Skin epidermis (tissue), 12 donors: ENCODE measurements at regions not wholly inside any gene's neighbourhood (a gene's known extent, or its start where the extent isn't known, plus 50 kb on each side); places are given as distances from the start of the nearest gene placed in this dataset.
A peak's percentile ranks its signal among the peaks of the same experiment; 100 is the strongest.
"Not testable (repeated sequence)": the region's sequence is repeated elsewhere in the genome, so short reads cannot be mapped to it uniquely, and the experiment has no call there.

Experiments
- H3K27ac ChIP-seq, 21 experiments: fragments of 200-600 bp; sonication (generic) in 11 of 21; one replicate each; pipeline ENCODE4 v1.5.0; 2020; ENCODE audit warnings: mild to moderate bottlenecking in 3 of 21, inconsistent platforms in 2 of 21, moderate library complexity in 2 of 21
- H3K4me3 ChIP-seq, 7 experiments: fragments of 200-600 bp; sonication (generic) in 2 of 7; one replicate each; pipeline ENCODE4 v1.5.0; 2020; ENCODE audit warnings: inconsistent platforms in 2 of 7, mild to moderate bottlenecking in 2 of 7, moderate library complexity in 1 of 7

DNA sequence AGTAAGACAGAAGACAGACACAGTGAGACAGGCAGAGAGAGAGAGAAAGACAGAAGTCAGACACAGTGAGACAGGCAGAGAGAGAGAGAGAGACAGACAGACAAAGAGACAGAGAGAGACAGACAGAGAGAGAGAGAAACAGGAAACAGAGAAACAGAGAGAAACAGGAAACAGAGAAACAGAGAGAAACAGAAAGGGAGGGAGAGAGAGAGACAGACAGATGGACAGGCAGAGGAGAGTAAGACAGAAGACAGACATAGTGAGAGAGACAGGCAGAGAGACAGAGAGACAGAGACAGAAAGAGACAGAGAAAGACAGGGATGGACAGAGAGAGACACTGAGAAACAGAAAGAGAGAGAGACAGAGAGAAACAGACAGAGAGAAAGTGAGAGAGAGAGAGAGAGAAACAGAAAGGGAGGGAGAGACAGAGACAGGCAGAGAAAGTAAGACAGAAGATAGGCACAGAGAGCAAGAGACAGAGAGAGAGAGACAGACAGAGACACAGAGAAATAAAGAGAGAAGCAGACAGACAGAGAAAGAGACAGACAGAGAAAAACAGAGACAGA lies 109.3 kb upstream of the ANKRD30BL start:
- Histone ChIP-seq H3K27ac (no peak overlapping the region), H3K4me3 (no peak overlapping the region)

DNA sequence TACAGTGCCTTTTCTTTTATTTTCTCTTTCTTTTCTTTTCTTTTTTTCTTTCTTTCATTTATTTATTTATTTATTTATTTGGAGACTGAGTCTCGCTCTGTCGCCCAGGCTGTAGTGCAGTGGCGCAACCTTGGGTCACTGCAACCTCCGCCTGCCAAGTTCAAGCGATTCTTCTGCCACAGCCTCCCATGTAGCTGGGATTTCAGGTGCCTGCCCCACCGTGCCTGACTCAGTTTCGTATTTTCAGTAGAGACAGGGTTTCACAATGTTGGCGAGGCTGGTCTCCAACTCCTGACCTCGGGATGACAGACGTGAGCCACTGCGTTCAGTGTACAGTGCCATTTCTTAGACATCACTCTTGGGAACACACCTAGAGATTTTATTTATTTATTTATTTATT lies 110.0 kb upstream of the ANKRD30BL start:
- H3K27ac ChIP-seq, H3K4me3 ChIP-seq: not testable (repeated sequence)

DNA sequence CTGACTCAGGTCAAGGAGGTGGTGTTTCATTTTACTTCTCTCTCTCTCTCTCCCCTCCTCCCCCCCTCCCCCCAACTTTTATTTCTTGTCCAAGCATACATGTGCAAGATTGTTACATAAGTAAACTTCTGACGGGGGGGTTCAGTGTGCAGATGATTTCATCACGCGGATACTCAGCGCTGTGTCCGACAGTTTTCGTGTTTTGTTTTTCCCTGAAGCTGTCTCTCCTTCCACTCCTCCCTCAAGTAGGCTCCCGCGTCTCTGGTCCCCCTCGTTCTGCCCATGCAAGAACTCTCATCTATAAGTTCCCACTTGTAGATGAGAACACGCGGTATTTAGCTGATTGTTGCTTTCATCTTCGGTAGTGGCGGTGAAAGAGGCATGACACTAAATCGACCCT lies 111.0 kb upstream of the ANKRD30BL start:
- H3K4me3 ChIP-seq: no peak overlapping the region

DNA sequence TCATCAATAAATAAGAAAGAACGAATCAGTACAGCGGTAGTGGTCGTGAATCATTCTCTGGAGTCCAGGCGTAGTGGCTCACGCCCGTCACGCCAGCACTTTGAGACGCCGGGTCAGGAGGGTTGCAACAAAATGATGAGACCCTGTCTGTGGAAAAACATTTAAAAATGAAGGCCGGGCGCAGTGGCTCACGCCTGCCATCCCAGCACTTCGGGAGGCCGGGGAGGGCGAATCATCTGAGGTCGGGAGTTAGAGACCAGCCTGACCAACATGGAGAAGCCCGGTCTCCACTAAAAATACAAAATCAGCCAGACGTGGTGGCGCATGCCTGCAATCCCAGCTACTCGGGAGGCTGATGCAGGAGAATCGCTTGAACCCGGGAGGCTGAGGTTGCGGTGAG lies 111.8 kb upstream of the ANKRD30BL start:
- H3K27ac ChIP-seq, H3K4me3 ChIP-seq: not testable (repeated sequence)

More for the DNA sequence above, 111.0 kb upstream of the ANKRD30BL start:
- no peak overlapping the region for H3K27ac ChIP-seq

DNA sequence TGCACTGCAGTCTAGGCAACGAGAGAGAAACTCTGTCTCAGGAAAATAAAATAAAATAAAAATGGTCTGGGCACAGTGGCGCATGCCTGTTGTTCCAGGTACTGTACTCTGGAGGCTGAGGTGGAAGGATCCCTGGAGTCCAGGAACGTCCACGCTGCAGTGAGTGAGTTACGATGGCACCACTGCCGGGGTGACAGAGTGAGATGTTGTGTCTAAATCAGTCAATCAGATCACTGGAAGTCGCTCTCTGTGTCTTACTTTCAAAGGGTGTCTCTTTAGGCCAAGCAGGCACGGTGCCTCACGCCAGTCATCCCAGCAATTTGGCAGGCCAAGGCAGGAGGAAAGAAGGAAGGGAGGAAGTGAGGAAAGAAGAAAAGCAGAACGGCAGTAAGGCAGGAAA lies 112.2 kb upstream of the ANKRD30BL start:
- Histone ChIP-seq H3K4me3 (no peak overlapping the region), H3K27ac (no peak overlapping the region)

DNA sequence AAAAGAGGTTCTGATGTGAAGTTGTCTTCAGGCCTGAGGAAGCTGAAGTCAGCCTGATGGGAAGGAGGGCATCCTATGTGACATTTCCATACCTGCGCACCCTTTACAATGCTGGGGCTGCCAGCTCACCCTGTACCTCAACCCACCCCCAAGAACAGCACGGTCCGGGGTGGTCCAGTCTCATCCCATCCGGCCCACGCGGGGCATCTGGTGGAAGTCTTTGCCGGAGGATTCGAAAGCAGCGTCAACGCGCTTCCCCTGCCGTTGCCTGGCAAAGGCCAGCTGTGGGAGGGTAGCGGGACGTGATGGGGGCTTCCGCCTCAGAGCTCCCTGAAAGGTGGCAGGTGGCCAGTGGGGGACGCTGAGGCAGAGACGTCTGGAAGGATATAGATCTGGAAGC lies 113.6 kb upstream of the ANKRD30BL start:
- no peak overlapping the region for H3K4me3 ChIP-seq
- no peak overlapping the region for H3K27ac ChIP-seq

DNA sequence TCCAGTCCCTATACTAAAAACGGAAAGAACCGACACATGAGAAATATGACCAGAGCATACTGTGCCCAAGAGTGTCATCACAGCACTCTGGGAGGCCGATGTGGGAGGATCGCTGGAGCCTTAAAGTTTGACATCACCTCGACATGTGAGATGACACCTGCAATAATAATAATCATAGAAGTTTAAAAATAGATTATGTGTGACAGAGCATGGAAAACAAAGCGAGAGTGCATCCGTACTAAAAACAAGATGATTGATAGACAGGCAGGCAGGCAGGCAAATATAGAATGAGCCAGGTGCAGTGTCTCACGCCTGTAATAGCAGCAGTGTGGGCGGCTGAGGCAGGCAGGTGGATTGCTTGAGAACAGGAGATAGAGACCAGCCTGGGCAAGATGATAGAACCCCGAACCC lies 114.8 kb upstream of the ANKRD30BL start:
- Histone ChIP-seq H3K27ac (no peak overlapping the region), H3K4me3 (no peak overlapping the region)

DNA sequence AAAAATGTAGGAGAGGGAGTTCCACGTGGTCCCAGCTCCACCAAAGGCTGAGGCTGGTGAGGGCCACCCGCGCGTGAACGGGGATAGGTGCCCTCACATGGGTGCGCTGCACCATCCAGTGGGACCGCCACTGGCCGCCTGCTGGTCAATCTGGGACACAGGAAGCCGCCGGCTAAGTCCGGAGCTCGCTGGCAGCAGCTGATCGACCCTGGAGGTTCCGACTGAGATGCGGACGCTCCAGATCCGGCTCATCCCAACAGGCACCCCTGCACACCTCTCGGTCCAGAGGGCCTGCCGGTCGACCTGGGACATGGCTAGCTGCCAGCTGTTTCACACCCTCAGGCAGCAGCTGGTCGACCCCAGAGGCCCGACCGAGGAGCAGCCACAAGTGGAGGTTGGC lies 116.5 kb upstream of the ANKRD30BL start:
- no peak overlapping the region for H3K4me3 ChIP-seq
- no peak overlapping the region for H3K27ac ChIP-seq

DNA sequence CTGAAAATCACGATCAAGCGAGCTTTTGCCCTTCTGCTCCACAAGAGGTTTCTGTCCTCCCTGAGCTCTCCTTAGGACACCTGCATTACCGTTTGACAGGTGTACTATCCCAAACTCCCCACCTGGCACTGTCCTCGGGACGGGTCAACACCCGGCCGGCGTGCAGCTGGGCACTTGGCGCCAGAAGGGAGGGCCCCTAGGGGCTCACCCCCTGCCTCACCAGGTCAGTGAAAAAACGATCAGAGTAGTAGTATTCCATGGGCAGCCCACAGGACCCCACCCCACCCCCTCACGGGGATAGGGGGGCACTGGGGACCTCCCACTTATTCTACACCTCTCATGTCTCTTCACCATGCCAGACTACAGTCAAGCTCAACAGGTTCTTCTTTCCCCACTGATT lies 117.6 kb upstream of the ANKRD30BL start:
- Histone ChIP-seq H3K27ac (no peak overlapping the region), H3K4me3 (no peak overlapping the region)

DNA sequence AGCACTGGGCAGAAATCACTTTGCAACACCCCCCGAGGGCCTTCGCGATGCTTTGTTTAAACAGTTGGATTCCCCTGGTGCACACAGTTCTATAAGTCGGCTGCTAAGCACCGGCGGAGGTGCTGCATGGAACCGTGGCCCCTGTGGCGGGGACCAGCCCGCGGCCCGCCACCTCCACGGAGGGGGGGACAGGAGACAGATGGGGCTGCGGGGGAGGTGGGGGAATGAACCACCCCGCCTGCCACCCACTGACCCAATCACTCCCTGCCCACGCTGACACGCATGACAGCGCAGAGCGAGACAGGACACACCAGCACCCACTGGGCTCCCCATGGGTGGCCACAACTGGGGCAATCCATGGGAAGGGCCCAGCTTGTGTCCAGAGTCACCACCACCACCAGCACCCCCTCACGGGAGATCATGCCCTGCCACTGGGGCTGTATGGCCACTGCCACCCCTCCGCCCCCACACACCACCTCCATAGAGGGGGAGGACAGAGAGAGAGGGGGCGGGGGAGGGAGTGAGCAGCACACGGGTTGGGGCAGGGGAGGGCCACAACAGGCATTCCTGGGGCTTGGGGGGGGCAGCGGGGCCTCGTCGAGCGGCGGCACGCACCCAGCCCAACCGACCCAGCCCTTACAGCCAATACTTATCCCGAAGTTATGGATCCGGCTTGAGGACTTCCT lies 118.3 kb upstream of the ANKRD30BL start:
- Histone ChIP-seq H3K4me3 (no peak overlapping the region), H3K27ac (no peak overlapping the region)

DNA sequence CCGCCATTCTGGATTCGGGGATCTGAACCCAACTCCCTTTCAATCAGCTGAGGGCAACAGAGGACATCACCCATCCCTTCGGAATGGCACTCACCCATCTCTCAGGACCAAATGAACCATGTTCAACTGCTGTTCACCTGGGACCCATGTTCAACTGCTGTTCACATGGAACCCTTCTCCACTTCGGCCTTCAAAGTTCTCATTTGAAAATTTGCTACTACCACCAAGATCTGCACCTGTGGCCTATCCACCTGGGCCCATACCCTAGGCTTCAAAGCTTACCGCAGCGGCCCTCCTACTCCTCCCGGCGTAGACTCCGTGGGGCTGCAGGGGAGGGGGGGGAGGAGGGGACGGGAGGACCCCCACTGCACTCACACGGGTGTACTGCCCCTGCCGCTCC lies 119.2 kb upstream of the ANKRD30BL start:
- H3K27ac ChIP-seq: no peak overlapping the region
- no peak overlapping the region for H3K4me3 ChIP-seq

DNA sequence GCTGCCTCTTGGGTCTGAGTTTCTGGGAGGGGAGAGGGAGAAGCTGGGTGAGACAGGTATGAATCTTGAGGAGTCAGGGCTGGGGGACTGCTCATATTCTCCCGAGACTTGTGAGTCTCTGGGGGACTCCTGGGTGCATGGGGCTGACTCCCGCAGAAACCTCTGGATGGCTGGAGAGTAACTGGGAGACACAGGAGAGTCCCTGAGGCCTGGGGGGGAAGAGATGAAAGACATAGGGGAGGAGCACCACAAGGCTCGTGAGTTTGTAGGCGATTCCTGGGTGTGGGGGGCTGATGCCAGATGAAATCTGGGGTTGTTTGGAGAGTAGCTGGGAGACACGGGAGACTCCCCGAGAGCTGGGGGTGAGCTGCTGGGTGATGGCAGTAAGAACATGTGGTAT lies 120.4 kb upstream of the ANKRD30BL start:
- H3K27ac ChIP-seq, H3K4me3 ChIP-seq: not testable (repeated sequence)

DNA sequence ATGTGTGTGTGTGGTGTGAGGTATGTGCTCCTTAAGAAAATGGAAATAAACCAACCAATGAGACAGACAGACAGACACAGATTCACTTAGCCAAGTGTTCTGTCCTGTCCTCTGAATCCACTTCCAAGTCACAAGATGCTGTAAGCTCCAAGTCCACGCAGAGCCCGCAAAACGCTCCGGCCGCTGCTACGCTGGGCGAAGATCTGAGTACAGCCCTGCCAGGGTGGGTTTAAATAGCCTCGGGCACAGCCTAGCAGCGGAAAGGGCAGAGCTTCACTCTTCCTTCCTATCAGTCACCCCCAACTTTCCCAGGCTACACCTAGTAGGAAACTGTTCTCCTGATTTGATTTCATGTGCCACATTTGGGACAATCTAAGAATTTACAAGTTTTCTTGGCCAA lies 121.2 kb upstream of the ANKRD30BL start:
- H3K4me3 ChIP-seq: no peak overlapping the region
- no peak overlapping the region for H3K27ac ChIP-seq

DNA sequence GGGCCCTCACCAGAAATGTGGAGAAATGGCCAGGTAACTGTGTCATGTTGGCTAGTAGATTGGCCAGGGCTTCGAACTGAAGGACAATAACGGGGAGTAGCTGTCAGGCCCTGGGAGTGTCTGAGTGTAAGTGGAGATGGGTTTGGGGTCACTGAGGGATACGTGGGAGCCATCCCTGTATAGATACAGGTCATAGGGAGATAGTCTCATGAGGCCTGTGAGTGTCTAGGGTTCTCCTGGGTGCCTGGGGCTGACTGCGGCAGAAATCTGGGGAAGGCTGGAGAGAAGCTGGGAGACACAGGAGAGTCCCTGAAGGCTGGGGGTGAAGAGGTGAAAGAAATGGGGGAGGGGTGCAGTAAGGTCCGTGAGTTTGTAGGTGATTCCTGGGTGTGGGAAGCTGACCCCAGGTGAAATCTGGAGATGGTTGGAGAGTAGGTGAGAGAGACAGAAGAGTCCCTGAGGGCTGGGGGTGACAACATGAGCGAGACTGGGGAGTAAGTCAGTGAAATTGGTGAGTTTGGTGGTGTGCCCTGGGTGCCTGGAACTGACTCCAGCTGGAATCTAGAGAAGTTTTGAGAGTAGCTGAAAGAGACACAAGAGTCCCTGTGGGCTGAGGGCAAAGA lies 124.6 kb upstream of the ANKRD30BL start:
- not testable (repeated sequence) for H3K27ac ChIP-seq, H3K4me3 ChIP-seq

DNA sequence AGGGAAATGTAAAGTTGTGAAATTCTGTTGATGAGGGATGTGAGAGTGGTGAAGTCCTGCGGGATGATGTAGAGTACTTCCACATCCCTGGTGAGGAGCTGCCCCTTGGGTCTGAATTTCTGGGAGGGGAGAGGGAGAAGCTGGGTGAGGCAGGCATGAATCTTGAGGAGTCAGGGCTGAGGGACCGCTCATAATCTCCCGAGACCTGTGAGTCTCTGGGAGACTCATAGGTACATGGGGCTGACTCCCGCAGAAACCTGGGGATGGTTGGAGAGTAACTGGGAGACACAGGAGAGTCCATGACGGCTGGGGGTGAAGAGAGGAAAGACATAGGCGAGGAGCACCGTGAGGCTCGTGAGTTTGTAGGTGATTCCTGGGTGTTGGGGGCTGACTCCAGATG lies 126.2 kb upstream of the ANKRD30BL start:
- H3K4me3 ChIP-seq, H3K27ac ChIP-seq: not testable (repeated sequence)

DNA sequence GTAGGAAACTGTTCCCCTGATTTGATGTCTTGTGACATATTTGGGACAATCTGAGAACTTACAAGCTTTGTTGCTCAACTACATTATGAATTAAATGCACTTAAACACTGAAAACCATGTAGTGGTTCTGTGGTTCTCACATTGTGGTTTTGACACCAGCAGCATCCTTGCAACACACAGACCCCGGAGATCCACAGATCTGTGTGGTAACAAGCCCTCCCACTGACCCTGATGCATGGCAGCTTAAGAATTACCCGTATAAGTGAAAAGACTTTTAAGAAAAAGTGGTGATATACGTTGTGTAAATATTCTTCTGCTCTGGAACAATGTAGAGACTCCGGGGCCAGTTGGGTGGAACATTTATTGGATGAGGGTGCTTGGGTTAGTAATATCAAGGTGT lies 127.4 kb upstream of the ANKRD30BL start:
- H3K27ac ChIP-seq, H3K4me3 ChIP-seq: not testable (repeated sequence)

DNA sequence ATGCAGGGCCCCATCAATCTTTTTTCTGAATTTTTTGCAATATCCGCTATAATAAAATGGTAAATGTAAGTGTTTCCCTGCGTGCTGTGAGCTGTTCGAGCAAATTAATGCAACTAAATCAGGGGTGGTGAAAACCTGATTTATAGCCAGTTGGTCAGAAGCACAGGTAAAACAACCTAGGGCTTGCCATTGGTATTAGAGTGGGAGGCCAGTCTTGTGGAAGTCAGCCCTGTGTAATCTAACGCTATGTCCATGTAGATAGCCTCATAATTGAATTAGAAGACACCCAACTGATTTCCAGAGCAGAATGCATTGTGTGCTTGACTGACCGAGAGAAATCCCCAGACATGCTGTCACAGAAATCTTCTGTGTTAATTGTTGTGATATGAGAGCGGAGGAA lies 126.8 kb upstream of the GPR39 start:
- H3K27ac ChIP-seq, H3K4me3 ChIP-seq: not testable (repeated sequence)

DNA sequence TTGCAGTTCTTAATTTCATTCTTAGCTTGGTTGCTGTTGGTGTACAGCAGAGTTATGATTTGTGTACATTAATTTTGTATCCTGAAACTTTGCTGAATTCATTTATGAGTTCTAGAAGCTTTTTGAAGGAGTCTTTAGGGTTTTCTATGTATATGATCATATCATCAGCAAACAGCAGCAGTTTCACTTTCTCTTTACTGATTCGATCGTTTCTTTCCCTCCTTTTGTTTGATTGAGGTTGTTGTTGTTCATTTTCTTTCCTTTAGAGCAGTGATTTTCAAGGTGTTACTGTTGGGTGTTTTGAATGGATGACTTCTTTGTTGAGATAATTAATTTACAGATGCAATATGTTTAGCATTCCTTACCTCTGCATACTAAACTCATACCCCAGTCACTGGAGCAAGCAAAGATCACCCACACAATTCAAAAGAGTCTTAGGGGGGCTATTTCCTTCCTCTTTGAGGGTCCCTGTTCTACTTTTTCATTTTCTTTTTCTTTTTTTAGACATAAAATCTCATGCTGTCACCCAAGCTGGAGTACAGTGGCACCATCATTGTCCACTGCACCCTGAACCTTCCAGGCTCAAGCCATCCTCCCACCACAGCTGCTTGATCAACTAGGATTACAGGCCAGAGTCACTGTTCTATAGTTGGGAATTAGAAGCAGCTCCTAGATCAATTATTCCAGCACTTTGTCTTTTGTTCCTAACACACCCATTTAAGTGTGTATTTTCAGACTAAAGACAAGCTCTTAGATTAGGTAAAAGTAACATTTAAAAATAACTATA lies 115.8 kb upstream of the GPR39 start:
- H3K27ac ChIP-seq, H3K4me3 ChIP-seq: not testable (repeated sequence)

DNA sequence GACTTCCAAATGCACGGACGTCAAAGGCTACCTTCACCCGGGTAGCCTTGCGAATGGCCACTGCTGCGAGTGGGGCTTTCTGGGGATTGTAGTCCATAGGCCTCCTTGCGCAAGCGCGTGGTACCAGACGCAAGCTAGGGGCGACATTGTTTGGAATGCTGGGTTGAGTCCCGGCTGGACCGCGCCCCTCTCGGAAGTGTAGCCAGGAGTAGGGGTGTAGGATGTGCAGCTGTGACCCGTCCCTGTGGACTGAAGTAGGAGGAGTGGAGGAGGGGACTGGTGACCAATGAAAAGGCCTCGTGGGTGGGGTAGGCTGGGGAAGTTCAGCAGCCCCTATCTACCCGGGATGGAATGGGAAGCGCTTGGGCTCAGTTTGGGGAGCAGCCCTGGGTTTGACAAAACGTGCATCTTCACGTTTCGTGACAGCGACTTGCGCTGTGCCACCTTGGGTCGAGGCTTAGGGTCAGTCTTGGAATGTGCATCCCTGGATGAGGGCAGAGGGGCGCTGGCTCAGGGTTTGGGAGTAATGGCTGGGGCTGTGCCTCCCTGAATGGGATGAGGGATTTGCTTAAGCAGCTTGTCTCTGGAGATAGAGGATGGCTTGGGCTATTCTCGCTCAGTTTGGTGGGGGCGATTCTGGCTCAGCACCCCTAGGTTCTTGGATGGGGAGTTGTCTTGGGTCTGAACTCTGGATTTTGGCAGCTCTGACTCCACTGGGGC lies 111.8 kb upstream of the GPR39 start:
- not testable (repeated sequence) for H3K27ac ChIP-seq
- H3K4me3 ChIP-seq: peak overlapping the region in 1 of 7 experiments; percentile 4

DNA sequence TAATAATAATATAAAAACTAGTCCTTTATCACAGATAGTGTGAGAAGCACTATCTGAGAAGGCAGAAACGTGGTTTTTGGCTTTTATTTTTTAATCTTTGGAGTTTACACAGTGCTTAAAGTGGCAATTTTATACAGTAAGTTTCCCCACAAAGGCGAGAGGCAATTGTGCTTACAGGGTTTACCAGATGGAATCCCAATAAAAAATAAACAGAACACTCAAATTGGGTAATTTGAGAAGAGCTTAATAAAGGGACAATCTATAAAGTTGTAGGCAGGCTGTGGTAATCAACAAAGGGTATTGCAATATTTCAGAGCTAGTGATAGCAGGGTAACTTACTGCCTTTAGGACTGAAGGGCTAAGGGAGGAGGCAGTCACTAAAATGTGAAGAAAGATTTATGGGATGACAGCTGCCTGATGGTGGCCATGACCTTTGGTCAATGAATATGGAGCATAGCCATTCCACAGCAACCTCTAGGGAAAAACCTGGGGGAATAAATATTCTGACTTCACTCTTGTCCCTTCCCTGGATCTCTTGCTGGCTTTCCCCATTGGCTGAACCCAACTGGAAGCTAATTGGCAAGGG lies 108.9 kb upstream of the GPR39 start:
- not testable (repeated sequence) for H3K4me3 ChIP-seq, H3K27ac ChIP-seq
